ENCODE measurements at regions not wholly inside any gene's neighbourhood (a gene's known extent, or its start where the extent isn't known, plus 50 kb on each side); places are given as distances from the start of the nearest gene placed in this dataset.
"Not testable (repeated sequence)": the region's sequence is repeated elsewhere in the genome, so short reads cannot be mapped to it uniquely, and the experiment has no call there.

- DNase-seq = no peak
Observed at GRCh38 chr4:79743014-79743413, 330.0 kb downstream of the ANTXR2 start.

GRCh38 chr4:79739912-79740311, 331.9 kb upstream of the GK2 start:
- DNase-seq = no peak

GRCh38 chr4:79723507-79723906, 315.5 kb upstream of the GK2 start:
- no peak for DNase-seq

- DNase-seq = no peak
Observed at GRCh38 chr4:79700356-79700755, 292.3 kb upstream of the GK2 start.

- no peak for DNase-seq
Observed at GRCh38 chr4:79697444-79697843, 289.4 kb upstream of the GK2 start.

GRCh38 chr4:79696534-79696933, 288.5 kb upstream of the GK2 start:
- DNase-seq = not testable (repeated sequence)

- no peak for DNase-seq
Observed at GRCh38 chr4:79695848-79696247, 287.8 kb upstream of the GK2 start.

GRCh38 chr4:79689740-79690139, 281.7 kb upstream of the GK2 start:
- DNase-seq = no peak

- DNase-seq = no peak
Observed at GRCh38 chr4:79688691-79689090, 280.7 kb upstream of the GK2 start.

- peak; percentile 40 for DNase-seq
Observed at GRCh38 chr4:79687006-79687405, 279.0 kb upstream of the GK2 start.

- no peak for DNase-seq
Observed at GRCh38 chr4:79685542-79685941, 277.5 kb upstream of the GK2 start.

- no peak for DNase-seq
Observed at GRCh38 chr4:79684516-79684915, 276.5 kb upstream of the GK2 start.

- peak; percentile 42 for DNase-seq
Observed at GRCh38 chr4:79682801-79683530, 274.9 kb upstream of the GK2 start.

GRCh38 chr4:79682161-79682560, 274.1 kb upstream of the GK2 start:
- no peak for DNase-seq

GRCh38 chr4:79679859-79680258, 271.8 kb upstream of the GK2 start:
- DNase-seq = no peak

GRCh38 chr4:79678472-79679202, 270.6 kb upstream of the GK2 start:
- no peak for DNase-seq

GRCh38 chr4:79676705-79677104, 268.7 kb upstream of the GK2 start:
- DNase-seq = no peak

GRCh38 chr4:79674906-79675305, 266.9 kb upstream of the GK2 start:
- not testable (repeated sequence) for DNase-seq

- DNase-seq = no peak
Observed at GRCh38 chr4:79673898-79674297, 265.9 kb upstream of the GK2 start.

GRCh38 chr4:79673377-79673776, 265.3 kb upstream of the GK2 start:
- no peak for DNase-seq

- no peak for DNase-seq
Observed at GRCh38 chr4:79666875-79667274, 258.8 kb upstream of the GK2 start.

GRCh38 chr4:79666112-79666511, 258.1 kb upstream of the GK2 start:
- no peak for DNase-seq

- no peak for DNase-seq
Observed at GRCh38 chr4:79663865-79664264, 255.8 kb upstream of the GK2 start.

GRCh38 chr4:79663141-79663540, 255.1 kb upstream of the GK2 start:
- DNase-seq = no peak

Data from tongue (tissue), 1 donor.